ENCODE measurements at regions not wholly inside any gene's neighbourhood (a gene's known extent, or its start where the extent isn't known, plus 50 kb on each side); places are given as distances from the start of the nearest gene placed in this dataset.

DNA sequence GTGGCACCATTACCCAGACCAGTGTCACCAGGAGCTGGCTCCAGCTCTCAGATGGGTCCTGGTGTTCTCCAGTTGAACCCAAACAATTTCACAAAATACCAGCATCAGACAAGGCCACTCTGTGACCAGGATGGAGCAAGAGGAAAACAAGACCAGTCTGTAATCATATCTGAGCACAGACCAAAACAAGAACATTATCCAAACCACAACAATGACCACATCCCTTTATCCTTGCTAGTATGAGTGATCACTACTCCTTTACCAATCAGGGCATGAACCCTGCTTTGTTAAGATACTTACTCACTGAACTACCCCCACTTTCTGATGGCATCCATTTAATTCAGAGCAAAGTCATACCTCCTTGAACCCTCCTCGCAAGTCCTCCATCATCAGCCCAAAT lies 145.9 kb downstream of the NUFIP1 start:
- TF ChIP-seq, protein P1, sequence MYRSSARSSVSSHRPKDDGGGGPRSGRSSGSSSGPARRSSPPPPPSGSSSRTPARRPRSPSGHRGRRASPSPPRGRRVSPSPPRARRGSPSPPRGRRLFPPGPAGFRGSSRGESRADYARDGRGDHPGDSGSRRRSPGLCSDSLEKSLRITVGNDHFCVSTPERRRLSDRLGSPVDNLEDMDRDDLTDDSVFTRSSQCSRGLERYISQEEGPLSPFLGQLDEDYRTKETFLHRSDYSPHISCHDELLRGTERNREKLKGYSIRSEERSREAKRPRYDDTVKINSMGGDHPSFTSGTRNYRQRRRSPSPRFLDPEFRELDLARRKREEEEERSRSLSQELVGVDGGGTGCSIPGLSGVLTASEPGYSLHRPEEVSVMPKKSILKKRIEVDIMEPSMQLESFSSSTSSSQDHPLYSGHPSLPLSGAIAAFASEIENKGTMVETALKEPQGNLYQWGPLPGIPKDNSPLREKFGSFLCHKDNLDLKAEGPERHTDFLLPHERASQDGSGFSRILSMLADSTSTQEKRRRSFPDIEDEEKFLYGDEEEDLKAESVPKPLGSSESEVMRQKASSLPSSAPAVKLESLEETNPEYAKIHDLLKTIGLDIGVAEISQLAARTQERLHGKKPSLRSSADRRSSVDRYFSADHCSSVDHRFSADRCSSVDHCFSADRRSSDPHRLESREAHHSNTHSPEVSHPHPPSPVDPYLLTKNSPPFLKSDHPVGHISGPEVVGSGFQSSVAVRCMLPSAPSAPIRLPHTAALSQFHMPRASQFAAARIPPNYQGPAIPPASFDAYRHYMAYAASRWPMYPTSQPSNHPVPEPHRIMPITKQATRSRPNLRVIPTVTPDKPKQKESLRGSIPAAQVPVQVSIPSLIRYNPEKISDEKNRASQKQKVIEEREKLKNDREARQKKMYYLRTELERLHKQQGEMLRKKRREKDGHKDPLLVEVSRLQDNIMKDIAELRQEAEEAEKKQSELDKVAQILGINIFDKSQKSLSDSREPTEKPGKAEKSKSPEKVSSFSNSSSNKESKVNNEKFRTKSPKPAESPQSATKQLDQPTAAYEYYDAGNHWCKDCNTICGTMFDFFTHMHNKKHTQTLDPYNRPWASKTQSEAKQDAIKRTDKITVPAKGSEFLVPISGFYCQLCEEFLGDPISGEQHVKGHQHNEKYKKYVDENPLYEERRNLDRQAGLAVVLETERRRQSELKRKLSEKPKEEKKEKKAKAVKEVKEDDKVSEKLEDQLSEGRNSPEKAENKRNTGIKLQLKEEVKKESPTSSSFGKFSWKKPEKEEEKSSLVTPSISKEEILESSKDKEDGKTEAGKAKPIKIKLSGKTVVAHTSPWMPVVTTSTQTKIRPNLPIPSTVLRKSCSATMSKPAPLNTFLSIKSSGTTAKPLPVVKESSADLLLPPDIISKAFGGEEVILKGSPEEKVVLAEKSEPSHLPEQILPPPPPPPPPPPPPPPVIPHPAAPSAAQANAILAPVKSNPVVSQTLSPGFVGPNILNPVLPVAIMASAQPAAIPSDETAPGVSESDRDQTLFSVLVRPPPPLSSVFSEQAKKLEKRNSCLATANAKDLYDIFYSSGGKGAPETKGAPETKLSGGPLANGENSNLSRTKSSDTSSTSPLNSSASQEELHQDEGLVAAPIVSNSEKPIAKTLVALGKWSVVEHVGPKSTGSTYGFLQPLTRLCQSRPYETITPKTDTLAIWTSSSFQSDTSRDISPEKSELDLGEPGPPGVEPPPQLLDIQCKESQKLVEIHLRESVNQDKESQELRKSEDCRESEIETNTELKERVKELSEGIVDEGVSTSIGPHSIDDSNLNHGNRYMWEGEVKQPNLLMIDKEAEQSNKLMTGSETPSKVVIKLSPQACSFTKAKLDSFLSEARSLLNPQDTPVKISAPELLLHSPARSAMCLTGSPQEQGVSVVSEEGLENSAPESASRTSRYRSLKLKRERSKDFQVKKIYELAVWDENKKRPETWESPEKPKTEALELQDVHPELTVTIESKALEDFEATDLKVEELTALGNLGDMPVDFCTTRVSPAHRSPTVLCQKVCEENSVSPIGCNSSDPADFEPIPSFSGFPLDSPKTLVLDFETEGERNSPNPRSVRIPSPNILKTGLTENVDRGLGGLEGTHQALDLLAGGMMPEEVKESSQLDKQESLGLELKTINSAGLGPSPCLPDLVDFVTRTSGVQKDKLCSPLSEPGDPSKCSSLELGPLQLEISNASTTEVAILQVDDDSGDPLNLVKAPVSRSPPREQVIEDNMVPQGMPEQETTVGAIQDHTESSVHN (IDR thresholded peaks at IDR 0.05; ENCODE audit: borderline replicate concordance in 1 of 2, low read depth in 1 of 2) = no peak
- no peak for TF ChIP-seq TRIM24 (IDR thresholded peaks at IDR 0.05)
- TF ChIP-seq, protein P2, sequence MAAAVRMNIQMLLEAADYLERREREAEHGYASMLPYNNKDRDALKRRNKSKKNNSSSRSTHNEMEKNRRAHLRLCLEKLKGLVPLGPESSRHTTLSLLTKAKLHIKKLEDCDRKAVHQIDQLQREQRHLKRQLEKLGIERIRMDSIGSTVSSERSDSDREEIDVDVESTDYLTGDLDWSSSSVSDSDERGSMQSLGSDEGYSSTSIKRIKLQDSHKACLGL (CRISPR knock-in tag; IDR thresholded peaks at IDR 0.05; ENCODE audit: borderline replicate concordance, poor library complexity, severe bottlenecking) = no peak
- no peak for TF ChIP-seq PHF8 (IDR thresholded peaks at IDR 0.05; ENCODE audit: borderline replicate concordance, low read length)
- TF ChIP-seq RBFOX2 (IDR thresholded peaks at IDR 0.05; ENCODE audit: low read depth, low read length) = no peak
- TF ChIP-seq POLR2A (conservative IDR thresholded peaks at IDR 0.05) = no peak
- TF ChIP-seq ESRRA (IDR thresholded peaks at IDR 0.05; ENCODE audit: borderline replicate concordance, low read depth) = no peak
- no peak for TF ChIP-seq MTA3 (IDR thresholded peaks at IDR 0.05; ENCODE audit: borderline replicate concordance)
- TF ChIP-seq SREBF2 (CRISPR knock-in tag; IDR thresholded peaks at IDR 0.05) = no peak
- no peak for TF ChIP-seq YBX1 (IDR thresholded peaks at IDR 0.05)
- TF ChIP-seq, protein P3, sequence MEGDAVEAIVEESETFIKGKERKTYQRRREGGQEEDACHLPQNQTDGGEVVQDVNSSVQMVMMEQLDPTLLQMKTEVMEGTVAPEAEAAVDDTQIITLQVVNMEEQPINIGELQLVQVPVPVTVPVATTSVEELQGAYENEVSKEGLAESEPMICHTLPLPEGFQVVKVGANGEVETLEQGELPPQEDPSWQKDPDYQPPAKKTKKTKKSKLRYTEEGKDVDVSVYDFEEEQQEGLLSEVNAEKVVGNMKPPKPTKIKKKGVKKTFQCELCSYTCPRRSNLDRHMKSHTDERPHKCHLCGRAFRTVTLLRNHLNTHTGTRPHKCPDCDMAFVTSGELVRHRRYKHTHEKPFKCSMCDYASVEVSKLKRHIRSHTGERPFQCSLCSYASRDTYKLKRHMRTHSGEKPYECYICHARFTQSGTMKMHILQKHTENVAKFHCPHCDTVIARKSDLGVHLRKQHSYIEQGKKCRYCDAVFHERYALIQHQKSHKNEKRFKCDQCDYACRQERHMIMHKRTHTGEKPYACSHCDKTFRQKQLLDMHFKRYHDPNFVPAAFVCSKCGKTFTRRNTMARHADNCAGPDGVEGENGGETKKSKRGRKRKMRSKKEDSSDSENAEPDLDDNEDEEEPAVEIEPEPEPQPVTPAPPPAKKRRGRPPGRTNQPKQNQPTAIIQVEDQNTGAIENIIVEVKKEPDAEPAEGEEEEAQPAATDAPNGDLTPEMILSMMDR (IDR thresholded peaks at IDR 0.05 in 2 of 3, conservative IDR thresholded peaks at IDR 0.05 in 1 of 3; ENCODE audit: insufficient read depth in 2 of 3, low read depth in 1 of 3, low read length in 3 of 3) = no peak
- TF ChIP-seq GATAD2B (IDR thresholded peaks at IDR 0.05; ENCODE audit: borderline replicate concordance) = no peak
